Transverse colon (tissue), 4 donors: ENCODE measurements at regions not wholly inside any gene's neighbourhood (a gene's known extent, or its start where the extent isn't known, plus 50 kb on each side); places are given as distances from the start of the nearest gene placed in this dataset.

Experiments
- DNase-seq: peaks from one replicate; pipeline ENCODE4 v3.0.0-alpha.2; 2019
- H3K27ac ChIP-seq, 4 donors: fragments of 200-600 bp; sonication (generic); 2 replicates each; pipeline ENCODE4 v1.5.1; 2016 to 2018; ENCODE audit warnings: inconsistent platforms in 4 of 4
- H3K27me3 ChIP-seq: fragments of 200-600 bp; sonication (generic); 2 replicates; pipeline ENCODE4 v1.5.1; 2017; ENCODE audit warnings: inconsistent platforms
- H3K36me3 ChIP-seq, 4 donors: fragments of 200-600 bp; sonication (generic); 2 replicates each; pipeline ENCODE4 v1.5.1; 2017 to 2019; ENCODE audit warnings: inconsistent platforms in 4 of 4
- H3K4me1 ChIP-seq, 4 donors: fragments of 200-600 bp; sonication (generic); 2 replicates each; pipeline ENCODE4 v1.5.1; 2017 to 2020; ENCODE audit warnings: inconsistent platforms in 4 of 4
- H3K4me3 ChIP-seq, 4 donors: fragments of 200-600 bp; sonication (generic); 1 replicate in 1 of 4; 2 replicates in 3 of 4; pipeline versions ENCODE4 v1.5.1 to v1.6.1; 2017 to 2019; ENCODE audit warnings: inconsistent platforms in 4 of 4
- H3K9me3 ChIP-seq, 2 donors: fragments of 200-600 bp; sonication (generic); 2 replicates each; pipeline ENCODE4 v1.5.1; 2017 to 2019; ENCODE audit warnings: inconsistent platforms in 2 of 2
- CTCF ChIP-seq, 5 experiments: fragments of 200-600 bp in 3 of 5; fragments of 450-650 bp in 2 of 5; sonication (generic) in 3 of 5; IDR thresholded peaks; 1 replicate in 2 of 5; 2 replicates in 3 of 5; pipeline ENCODE4 v1.5.1; 2016 to 2017; ENCODE audit warnings: antibody characterized with exemption in 5 of 5, inconsistent platforms in 3 of 5, mild to moderate bottlenecking in 2 of 5, moderate library complexity in 1 of 5
- EP300 ChIP-seq: sonication (generic); formaldehyde crosslinking; IDR thresholded peaks from one replicate; pipeline ENCODE4 v1.6.1; 2017; ENCODE audit warnings: antibody characterized with exemption, low read depth
- POLR2A ChIP-seq: fragments of 450-650 bp; IDR thresholded peaks from one replicate; pipeline ENCODE4 v1.6.1; 2016; ENCODE audit warnings: antibody characterized with exemption, mild to moderate bottlenecking, moderate library complexity
- POLR2AphosphoS5 ChIP-seq, 3 donors: sonication (generic); formaldehyde crosslinking; IDR thresholded peaks; one replicate each; pipeline ENCODE4 v1.6.1; 2016; ENCODE audit warnings: antibody characterized with exemption in 3 of 3
- WGBS, 2 donors: methylation state at CpG; one replicate each; pipeline ENCODE4 v1.1.5; 2018; ENCODE audit warnings: low coverage in 1 of 2; 5-methylcytosine and 5-hydroxymethylcytosine counted together
- in situ Hi-C, 4 donors: fragments of 200-750 bp; cut with MboI; loops; one replicate each; pipeline versions ENCODE4 v1.15.0 to v1.15.1; 2017; ENCODE audit warnings: low sequenced_read_pairs in 3 of 4, low pct_ligation_motif_present in 1 of 4, low pct_unique_long_range_greater_than_20kb in 1 of 4
- intact Hi-C: fragments of 100-400 bp; cut with DNase I; formaldehyde crosslinking; loops from one replicate; pipeline ENCODE4 v1.15.1; 2023; ENCODE audit warnings: low total_unique reads

DNA sequence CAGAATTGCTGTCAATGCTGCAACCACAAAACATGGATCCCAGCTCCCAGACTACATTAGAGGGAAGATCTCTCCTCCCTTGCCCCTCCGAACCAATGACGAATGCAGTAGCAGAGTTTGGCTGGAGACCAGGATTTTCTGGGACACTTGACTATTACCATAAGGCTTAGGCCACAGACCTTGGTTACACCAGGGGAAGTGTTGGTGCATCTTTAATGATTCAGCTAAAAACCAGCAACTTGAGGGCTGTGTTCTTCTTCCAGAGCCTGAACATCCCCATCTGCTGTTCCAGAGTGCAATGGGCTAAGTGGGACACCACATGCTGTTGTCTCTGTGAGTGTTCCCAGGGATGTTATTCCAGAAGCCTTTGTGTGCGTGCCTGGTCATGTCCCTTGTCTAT lies 528.2 kb downstream of the LMO7 start:
- H3K36me3 ChIP-seq: no peaks in the 10 kb centered on the region
- peaks cover 0 to 3% (median 0%) of the 10 kb centered on the region in 4 donors for H3K4me1 ChIP-seq
- no peak overlapping the region for H3K4me3 ChIP-seq
- TF ChIP-seq POLR2AphosphoS5 (IDR thresholded peaks at IDR 0.05): no peak
- no peak for TF ChIP-seq EP300
- TF ChIP-seq POLR2A: no peak
- TF ChIP-seq CTCF (IDR thresholded peaks at IDR 0.05): no peak
- in situ Hi-C loops: no loop called here
- DNase-seq: no peak
- WGBS, 2 donors: 67 to 75% methylated on average over 1 to 3 of the region's 3 CpGs
- no peaks in the 10 kb centered on the region for H3K27me3 ChIP-seq
- H3K9me3 ChIP-seq: no peaks in the 10 kb centered on the region
- H3K27ac ChIP-seq: no peak overlapping the region
- intact Hi-C loops: no loop called here

- Histone ChIP-seq H3K4me3 (no peak overlapping the region), H3K9me3 (no peaks in the 10 kb centered on the region), H3K4me1 (peaks cover 0 to 3% (median 0%) of the 10 kb centered on the region in 4 donors), H3K27me3 (no peaks in the 10 kb centered on the region), H3K36me3 (no peaks in the 10 kb centered on the region), H3K27ac (no peak overlapping the region)
- DNase-seq: no peak
- intact Hi-C loops: no loop called here
- WGBS, 2 donors: 25 to 46% methylated on average over 2 of the region's 2 CpGs
- TF ChIP-seq CTCF (IDR thresholded peaks at IDR 0.05) (no peak), POLR2A (no peak), EP300 (no peak), POLR2AphosphoS5 (IDR thresholded peaks at IDR 0.05) (no peak)
- in situ Hi-C loops: no loop called here
Measured at GRCh38 chr13:76163761-76164160, 527.6 kb downstream of the LMO7 start.

DNA sequence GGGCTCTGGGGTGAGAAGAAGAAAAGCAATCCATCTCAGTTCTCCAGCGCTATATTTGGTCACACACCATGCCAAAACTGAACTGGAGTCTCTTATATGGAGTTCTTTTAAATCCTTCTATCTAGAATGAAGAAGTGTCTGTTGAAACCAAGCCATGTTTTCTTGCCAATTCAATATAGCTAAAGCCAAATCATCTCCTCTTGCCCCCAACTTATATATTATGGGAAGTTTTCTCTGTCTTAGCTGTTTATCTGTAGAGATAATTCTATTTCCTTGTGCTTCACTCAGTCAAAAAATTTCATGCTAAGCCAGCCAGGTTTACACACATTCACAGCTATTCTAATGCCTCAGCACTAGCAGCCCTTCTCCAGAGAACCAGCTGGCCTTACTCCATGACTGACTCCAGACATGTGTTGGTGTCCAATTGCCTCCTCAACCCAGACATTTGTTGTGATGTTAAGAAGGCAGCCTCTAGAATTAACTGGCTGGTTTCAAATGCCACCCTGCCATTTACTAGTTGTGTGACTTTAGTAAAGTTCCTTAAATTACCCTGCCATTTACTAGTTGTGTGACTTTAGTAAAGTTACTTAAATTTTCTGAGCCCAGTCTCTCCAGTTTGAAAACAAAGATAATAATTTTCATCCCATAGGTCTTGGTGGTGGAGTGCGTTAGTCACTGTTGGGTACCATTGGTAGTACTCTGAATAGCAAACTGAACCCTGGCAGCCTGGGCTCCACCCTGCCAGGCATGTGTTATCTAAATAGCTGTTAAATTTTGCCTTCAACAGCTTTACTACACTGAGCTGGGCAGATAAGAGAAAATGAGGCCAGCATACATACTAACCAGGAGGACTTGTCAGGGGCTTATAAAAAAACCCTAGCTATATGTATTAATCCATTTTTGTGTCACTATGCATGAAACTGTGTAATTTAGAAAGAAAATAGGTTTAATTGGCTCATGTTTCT lies 525.1 kb downstream of the LMO7 start:
- Histone ChIP-seq H3K4me3 (no peak overlapping the region), H3K4me1 (peaks cover 0 to 3% (median 0%) of the 10 kb centered on the region in 4 donors), H3K27me3 (no peaks in the 10 kb centered on the region), H3K27ac (no peak overlapping the region), H3K36me3 (no peaks in the 10 kb centered on the region), H3K9me3 (no peaks in the 10 kb centered on the region)
- intact Hi-C loops: no loop called here
- TF ChIP-seq POLR2A (no peak), EP300 (no peak), CTCF (IDR thresholded peaks at IDR 0.05) (no peak), POLR2AphosphoS5 (IDR thresholded peaks at IDR 0.05) (no peak)
- no peak for DNase-seq
- in situ Hi-C loops: no loop called here
- 57 to 59% methylated on average over 2 of the region's 2 CpGs for WGBS, 2 donors

GRCh38 chr13:76160506-76160905 lies 524.4 kb downstream of the LMO7 start:
- H3K4me3 ChIP-seq: no peak overlapping the region
- in situ Hi-C loops (no loop called here), intact Hi-C loops (no loop called here)
- no peaks in the 10 kb centered on the region for H3K9me3 ChIP-seq
- H3K36me3 ChIP-seq: no peaks in the 10 kb centered on the region
- no peak for TF ChIP-seq EP300
- TF ChIP-seq CTCF (IDR thresholded peaks at IDR 0.05): no peak
- TF ChIP-seq POLR2AphosphoS5 (IDR thresholded peaks at IDR 0.05): no peak
- no peak for TF ChIP-seq POLR2A
- 83 to 90% methylated on average over 1 to 4 of the region's 4 CpGs for WGBS, 2 donors
- no peaks in the 10 kb centered on the region for H3K27me3 ChIP-seq
- peaks cover 0 to 3% (median 0%) of the 10 kb centered on the region in 4 donors for H3K4me1 ChIP-seq
- no peak for DNase-seq
- H3K27ac ChIP-seq: no peak overlapping the region
